ENCODE measurements at regions not wholly inside any gene's neighbourhood (a gene's known extent, or its start where the extent isn't known, plus 50 kb on each side); places are given as distances from the start of the nearest gene placed in this dataset.

DNA sequence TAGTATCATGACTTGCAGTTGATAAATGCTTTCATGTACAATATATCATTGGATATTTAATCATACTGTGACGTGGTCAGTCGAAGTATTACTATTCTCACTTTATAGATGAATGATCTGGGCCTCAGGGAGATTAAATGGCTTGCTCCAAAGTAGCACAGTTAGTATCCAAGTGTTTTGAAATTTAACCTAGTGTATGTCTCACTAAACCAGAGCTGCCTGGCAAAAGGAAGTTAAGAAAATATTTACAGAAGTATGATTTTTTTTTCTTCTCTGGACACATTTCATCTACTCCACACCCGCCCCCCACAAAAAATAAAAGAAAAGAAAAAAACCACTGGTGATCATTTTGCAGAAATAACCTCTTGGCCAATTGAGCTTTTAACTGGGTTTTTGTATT is 71.9 kb upstream of the CXADR start:
- no peak for DNase-seq (ENCODE audit: low spot score)

DNA sequence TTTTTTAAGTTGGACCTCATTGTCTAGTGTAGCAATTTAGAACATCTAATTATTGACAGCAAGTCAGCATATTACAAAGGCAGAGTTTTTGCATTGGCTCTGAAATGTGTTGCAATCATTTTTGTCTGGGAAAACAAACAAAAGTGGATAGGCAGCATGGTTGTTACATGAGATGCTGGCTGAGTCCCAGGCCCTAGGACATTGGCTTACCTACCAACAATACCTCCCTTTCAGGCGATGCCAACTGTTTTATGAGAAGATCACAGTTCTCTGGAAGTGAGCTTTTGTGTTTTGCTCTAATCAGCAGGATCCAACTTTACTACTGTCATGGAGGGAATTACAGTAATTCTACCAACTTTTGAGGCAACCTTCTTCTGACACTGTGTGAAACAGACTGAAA is 71.5 kb upstream of the CXADR start:
- peak; percentile 22 for DNase-seq (ENCODE audit: low spot score)

- DNase-seq (ENCODE audit: low spot score), result no peak
These were observed 70.7 kb upstream of the CXADR start for GRCh38 chr21:17442165-17442564.

- no peak for DNase-seq (ENCODE audit: low spot score)
These were observed 68.0 kb upstream of the CXADR start for GRCh38 chr21:17444828-17445227.

GRCh38 chr21:17446737-17447136 is 66.1 kb upstream of the CXADR start:
- peak; percentile 57 for DNase-seq (ENCODE audit: low spot score)

DNA sequence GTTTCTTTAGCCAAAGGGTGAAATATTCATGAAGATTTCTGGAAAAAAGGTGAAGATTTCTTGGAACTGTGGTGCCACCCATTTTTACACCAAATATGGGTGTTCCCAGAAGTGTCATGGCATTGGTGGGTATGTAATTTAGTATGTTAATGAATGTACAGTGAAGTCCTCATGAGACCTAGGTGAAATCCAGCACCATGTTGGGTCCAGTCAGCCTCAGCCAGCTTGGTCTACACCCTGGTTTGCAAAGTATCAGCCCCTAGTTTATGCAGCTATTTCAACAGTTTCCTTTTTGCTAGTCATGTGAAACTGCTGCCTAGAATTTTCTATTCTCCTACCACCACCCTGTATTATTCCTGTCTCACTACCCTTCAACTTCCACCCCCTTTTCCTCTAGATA is 63.1 kb upstream of the CXADR start:
- DNase-seq (ENCODE audit: low spot score), result no peak

DNA sequence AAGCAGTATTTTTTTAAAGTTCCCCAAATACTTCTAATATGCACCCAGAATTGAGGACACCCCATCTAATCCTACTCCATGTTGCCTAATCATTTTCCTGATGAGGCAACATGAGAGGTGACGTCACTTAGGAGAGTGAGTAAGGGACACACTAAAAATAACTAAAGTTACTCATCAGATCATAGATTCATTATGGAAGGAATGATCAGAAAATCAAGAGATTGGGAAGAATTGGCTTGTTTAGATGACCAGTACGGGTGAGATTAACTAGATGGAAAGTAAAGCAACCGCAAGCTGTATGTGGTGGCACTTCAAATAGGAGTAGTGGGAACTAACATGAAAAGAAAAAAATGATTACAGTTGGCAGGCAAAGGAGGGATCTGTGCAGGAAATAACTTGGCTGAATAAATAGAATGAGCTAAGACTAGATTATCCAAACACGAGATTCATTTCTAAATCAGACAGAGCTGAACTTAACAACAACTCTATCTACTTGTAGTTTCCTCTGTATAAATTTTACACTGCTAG is 61.4 kb upstream of the CXADR start:
- DNase-seq (ENCODE audit: low spot score), result peak; percentile 61

DNA sequence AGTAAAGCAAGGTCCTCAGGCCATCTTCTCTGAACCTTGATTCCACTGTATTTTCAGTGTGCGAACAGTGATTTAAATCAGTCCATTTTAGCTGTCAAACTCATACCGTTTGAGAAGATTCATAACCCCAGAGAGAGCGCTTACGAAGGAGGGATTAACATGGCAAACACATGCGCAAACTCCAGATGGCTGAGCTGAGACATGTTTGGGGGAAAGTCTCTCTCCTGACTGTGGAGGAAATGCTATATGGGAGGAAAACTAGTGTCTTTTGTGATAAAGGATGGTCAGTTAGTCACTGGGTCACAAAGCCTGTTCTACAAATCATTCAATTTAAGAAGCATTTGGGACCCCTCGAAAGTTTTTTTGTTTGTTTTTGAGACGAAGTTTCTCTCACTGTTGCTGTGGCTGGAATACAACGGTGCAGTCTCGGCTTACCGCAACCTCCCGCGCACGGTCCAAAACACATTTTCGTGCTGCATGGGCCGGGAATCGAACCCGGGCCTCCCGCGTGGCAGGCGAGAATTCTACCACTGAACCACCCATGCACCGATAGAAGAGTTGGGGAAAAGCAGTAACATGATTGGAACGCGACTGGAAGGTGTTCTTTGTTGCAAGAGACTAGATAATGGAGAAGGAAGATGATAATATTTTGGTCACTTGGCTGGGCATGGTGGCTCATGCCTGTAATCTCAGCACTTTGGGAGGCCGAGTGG is 58.4 kb upstream of the CXADR start:
- peak; percentile 83 for DNase-seq (ENCODE audit: low spot score)

DNA sequence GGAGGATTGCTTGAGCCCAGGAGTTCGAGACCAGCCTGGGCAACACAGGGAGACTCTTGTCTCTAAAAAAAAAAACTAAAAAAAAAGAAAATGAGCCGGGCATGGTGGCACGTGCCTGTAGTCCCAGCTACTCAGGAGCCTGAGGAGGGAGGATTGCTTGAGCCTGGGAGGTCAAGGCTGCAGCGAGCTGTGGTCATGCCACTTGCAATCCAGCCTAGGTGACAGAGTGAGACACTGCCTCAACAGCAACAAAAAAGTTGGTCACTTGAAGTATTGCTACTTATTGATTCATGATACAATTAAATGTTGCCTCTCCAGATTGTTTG is 57.9 kb upstream of the CXADR start:
- no peak for DNase-seq (ENCODE audit: low spot score)

GRCh38 chr21:17455451-17455850 is 57.4 kb upstream of the CXADR start:
- DNase-seq (ENCODE audit: low spot score), result no peak

GRCh38 chr21:17458279-17458678 is 54.6 kb upstream of the CXADR start:
- no peak for DNase-seq (ENCODE audit: low spot score)

- DNase-seq (ENCODE audit: low spot score), result no peak
These were observed 52.7 kb upstream of the CXADR start for GRCh38 chr21:17460094-17460493.

DNA sequence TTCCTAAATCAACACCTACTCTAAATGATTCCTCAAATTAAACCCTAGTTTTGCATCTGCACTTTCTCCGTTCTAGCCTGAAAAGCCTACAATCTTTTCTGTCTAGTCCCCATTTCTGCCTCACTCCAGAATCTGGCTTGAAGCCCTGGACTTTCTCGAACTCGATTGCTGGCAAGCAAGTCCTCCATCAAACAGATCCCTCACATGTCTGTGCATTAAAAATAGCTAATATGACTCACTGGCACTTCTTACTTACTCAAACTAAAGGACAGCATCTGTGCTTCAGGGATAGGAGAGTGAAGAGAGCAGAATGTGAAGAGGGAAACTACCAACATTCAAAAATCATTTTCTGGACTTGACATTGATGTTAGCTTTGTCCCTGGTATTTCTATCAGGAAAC is 51.8 kb upstream of the CXADR start:
- peak; percentile 96 for DNase-seq (ENCODE audit: low spot score)

- DNase-seq (ENCODE audit: low spot score), result peak; percentile 36
These were observed 51.3 kb upstream of the CXADR start for GRCh38 chr21:17461582-17461981.

GRCh38 chr21:17462276-17462981 is 50.4 kb upstream of the CXADR start:
- DNase-seq (ENCODE audit: low spot score), result peak; percentile 73
